ENCODE measurements at regions not wholly inside any gene's neighbourhood (a gene's known extent, or its start where the extent isn't known, plus 50 kb on each side); places are given as distances from the start of the nearest gene placed in this dataset.

- intact Hi-C loops (cut with DNase I, micrococcal nuclease) = no loop called here
- POLR2A ChIA-PET = no interaction called here
- DNase-seq (no peak), ATAC-seq (ENCODE audit: poor library complexity) (no peak)
- Histone ChIP-seq H3K36me3 (ENCODE audit: insufficient read depth, low read length) (no peaks in the 10 kb centered on the region), H3K4me1 (ENCODE audit: insufficient read depth, low read length) (no peaks in the 10 kb centered on the region), H3K9me3 (ENCODE audit: control insufficient read depth in 1 of 2, insufficient read depth in 1 of 2, low read length in 2 of 2) (no peaks in the 10 kb centered on the region), H3K27me3 (ENCODE audit: control insufficient read depth in 1 of 2, insufficient read depth in 2 of 2, low read length in 2 of 2) (no peaks in the 10 kb centered on the region), H3K4me3 (ENCODE audit: low read length) (no peak overlapping the region), H3K27ac (ENCODE audit: low read depth in 1 of 2, low read length in 2 of 2) (no peak overlapping the region)
- no peak overlapping the region for H3K27ac Mint-ChIP-seq
- CTCF ChIA-PET = no interaction called here
- TF ChIP-seq CTCF (IDR thresholded peaks at IDR 0.05) = no peak
- H3K4me3 Mint-ChIP-seq = no peak overlapping the region
- H3K27me3 Mint-ChIP-seq = no peaks in the 10 kb centered on the region
- no peaks in the 10 kb centered on the region for H3K4me1 Mint-ChIP-seq (ENCODE audit: low read depth)
- no peaks in the 10 kb centered on the region for H3K36me3 Mint-ChIP-seq (ENCODE audit: low read depth)
- peaks cover 3% of the 10 kb centered on the region for H3K9me3 Mint-ChIP-seq
Observed at GRCh38 chr2:221145396-221145795, 426.7 kb downstream of the EPHA4 start.

DNA sequence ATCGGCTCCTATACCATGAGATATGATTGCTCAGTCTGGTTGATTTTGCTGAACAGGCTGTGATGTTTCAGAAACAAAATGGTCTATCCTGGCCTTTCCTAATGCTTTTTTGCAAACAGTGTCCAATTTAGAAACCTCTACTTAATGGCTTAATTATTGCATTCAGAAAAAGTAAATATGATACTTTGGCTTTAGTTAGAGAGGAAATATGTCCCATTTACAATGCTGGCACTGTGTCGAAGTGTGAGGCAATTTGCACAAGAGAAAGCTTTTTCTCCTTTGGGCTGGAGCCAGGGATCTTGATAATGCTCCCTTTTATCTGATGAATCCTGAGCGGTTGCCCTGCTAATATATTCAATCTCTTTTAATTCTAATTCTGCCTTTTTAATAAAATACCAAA is 418.9 kb downstream of the EPHA4 start:
- no peak overlapping the region for H3K27ac Mint-ChIP-seq
- H3K4me1 Mint-ChIP-seq (ENCODE audit: low read depth) = no peaks in the 10 kb centered on the region
- Histone ChIP-seq H3K9me3 (ENCODE audit: control insufficient read depth in 1 of 2, insufficient read depth in 1 of 2, low read length in 2 of 2) (no peaks in the 10 kb centered on the region), H3K27me3 (ENCODE audit: control insufficient read depth in 1 of 2, insufficient read depth in 2 of 2, low read length in 2 of 2) (no peaks in the 10 kb centered on the region), H3K36me3 (ENCODE audit: insufficient read depth, low read length) (no peaks in the 10 kb centered on the region), H3K27ac (ENCODE audit: low read depth in 1 of 2, low read length in 2 of 2) (no peak overlapping the region), H3K4me1 (ENCODE audit: insufficient read depth, low read length) (no peaks in the 10 kb centered on the region), H3K4me3 (ENCODE audit: low read length) (no peak overlapping the region)
- intact Hi-C loops (cut with DNase I, micrococcal nuclease) = no loop called here
- no peak for ATAC-seq (ENCODE audit: poor library complexity)
- no peaks in the 10 kb centered on the region for H3K36me3 Mint-ChIP-seq (ENCODE audit: low read depth)
- POLR2A ChIA-PET = no interaction called here
- CTCF ChIA-PET = no interaction called here
- no peak for TF ChIP-seq CTCF (IDR thresholded peaks at IDR 0.05)
- DNase-seq = no peak
- no peak overlapping the region for H3K4me3 Mint-ChIP-seq
- H3K9me3 Mint-ChIP-seq = no peaks in the 10 kb centered on the region
- H3K27me3 Mint-ChIP-seq = no peaks in the 10 kb centered on the region

DNA sequence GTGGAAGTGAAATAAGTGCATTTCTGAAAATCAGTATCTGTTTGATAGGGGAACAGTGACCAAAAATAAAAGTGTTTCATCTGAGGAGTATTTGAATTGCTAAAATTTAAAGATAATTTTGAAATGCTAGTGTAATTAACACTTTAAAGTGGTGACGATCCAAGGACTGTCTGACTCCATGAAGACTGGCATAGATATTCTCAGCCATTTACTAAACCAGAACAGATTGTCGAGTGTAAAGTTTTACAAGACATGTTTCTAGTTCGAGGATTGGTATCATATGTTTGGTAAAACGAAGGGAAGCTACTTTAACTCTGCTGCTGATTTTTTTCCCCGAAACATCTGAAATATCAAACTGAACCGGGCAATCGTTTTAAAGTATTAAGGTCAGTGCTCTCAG is 417.9 kb downstream of the EPHA4 start:
- Histone ChIP-seq H3K27me3 (ENCODE audit: control insufficient read depth in 1 of 2, insufficient read depth in 2 of 2, low read length in 2 of 2) (no peaks in the 10 kb centered on the region), H3K27ac (ENCODE audit: low read depth in 1 of 2, low read length in 2 of 2) (no peak overlapping the region), H3K4me1 (ENCODE audit: insufficient read depth, low read length) (no peaks in the 10 kb centered on the region), H3K9me3 (ENCODE audit: control insufficient read depth in 1 of 2, insufficient read depth in 1 of 2, low read length in 2 of 2) (no peaks in the 10 kb centered on the region), H3K4me3 (ENCODE audit: low read length) (no peak overlapping the region), H3K36me3 (ENCODE audit: insufficient read depth, low read length) (no peaks in the 10 kb centered on the region)
- Mint-ChIP-seq H3K27ac (no peak overlapping the region), H3K36me3 (ENCODE audit: low read depth) (no peaks in the 10 kb centered on the region), H3K27me3 (no peaks in the 10 kb centered on the region), H3K4me1 (ENCODE audit: low read depth) (no peaks in the 10 kb centered on the region), H3K4me3 (no peak overlapping the region), H3K9me3 (no peaks in the 10 kb centered on the region)
- ChIA-PET CTCF (no interaction called here), POLR2A (no interaction called here)
- intact Hi-C loops (cut with DNase I, micrococcal nuclease) = no loop called here
- ATAC-seq (ENCODE audit: poor library complexity) (no peak), DNase-seq (no peak)
- no peak for TF ChIP-seq CTCF (IDR thresholded peaks at IDR 0.05)
